Fibroblast of pulmonary artery (primary cell): ENCODE measurements at regions not wholly inside any gene's neighbourhood (a gene's known extent, or its start where the extent isn't known, plus 50 kb on each side); places are given as distances from the start of the nearest gene placed in this dataset.

Source experiments
- DNase-seq: peaks from one replicate; pipeline ENCODE4 v3.0.0-alpha.2; 2010; ENCODE audit warnings: low read depth
- H3K4me3 ChIP-seq: replicated peaks from 2 replicates; pipeline ENCODE4 v1.5.1; 2011; ENCODE audit warnings: low read depth, mild to moderate bottlenecking, control low read depth, low read length, moderate library complexity
- TF ChIP-seq, protein P1 (sequence below): IDR thresholded peaks from 2 replicates; pipeline ENCODE4 v1.5.1; 2011; ENCODE audit warnings: mild to moderate bottlenecking, control low read depth, low read length, inconsistent platforms; ENCODE audit errors: missing control alignments

DNA sequence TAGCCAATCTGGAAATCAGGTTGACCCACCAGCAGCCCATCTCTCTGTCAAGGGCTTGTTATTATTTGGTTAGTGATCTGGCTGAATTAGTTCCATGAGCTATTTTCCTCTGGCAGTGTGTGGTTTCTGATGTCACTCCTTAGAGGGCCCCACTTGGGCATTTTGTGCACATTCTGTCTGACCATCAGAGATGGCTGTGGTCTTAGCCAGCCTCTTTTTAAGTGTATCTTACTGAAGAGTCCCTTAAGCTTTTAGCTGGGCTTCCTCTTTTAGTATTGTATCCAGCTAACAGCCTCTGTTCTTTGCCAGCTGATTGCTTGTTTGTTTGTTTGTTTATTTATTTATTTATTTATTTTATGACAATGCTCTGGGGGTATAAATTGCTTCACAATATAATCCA is 951.1 kb upstream of the CNTNAP5 start:
- DNase-seq, result no peak
- TF ChIP-seq, protein P1, sequence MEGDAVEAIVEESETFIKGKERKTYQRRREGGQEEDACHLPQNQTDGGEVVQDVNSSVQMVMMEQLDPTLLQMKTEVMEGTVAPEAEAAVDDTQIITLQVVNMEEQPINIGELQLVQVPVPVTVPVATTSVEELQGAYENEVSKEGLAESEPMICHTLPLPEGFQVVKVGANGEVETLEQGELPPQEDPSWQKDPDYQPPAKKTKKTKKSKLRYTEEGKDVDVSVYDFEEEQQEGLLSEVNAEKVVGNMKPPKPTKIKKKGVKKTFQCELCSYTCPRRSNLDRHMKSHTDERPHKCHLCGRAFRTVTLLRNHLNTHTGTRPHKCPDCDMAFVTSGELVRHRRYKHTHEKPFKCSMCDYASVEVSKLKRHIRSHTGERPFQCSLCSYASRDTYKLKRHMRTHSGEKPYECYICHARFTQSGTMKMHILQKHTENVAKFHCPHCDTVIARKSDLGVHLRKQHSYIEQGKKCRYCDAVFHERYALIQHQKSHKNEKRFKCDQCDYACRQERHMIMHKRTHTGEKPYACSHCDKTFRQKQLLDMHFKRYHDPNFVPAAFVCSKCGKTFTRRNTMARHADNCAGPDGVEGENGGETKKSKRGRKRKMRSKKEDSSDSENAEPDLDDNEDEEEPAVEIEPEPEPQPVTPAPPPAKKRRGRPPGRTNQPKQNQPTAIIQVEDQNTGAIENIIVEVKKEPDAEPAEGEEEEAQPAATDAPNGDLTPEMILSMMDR, result no peak
- no peak overlapping the region for H3K4me3 ChIP-seq

DNA sequence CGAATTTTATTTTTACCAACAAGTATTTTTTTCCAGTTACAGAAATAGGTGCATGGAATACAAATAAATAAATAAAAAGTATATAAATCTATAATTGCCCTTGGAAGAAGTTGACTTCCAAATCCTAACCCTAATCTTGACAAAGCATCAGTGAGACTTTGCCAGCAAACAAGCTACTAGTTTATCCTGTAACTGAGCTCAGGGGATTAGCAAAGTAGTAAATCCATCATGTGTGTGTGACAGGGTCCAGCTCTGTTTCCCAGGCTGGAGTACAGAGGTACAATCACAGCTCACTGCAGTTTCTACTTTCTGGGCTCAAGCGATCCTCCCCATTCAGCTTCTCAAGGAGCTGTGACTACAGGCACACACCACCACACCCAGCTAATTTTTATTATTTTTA is 948.0 kb upstream of the CNTNAP5 start:
- TF ChIP-seq, protein P1, result no peak
- no peak overlapping the region for H3K4me3 ChIP-seq
- no peak for DNase-seq

DNA sequence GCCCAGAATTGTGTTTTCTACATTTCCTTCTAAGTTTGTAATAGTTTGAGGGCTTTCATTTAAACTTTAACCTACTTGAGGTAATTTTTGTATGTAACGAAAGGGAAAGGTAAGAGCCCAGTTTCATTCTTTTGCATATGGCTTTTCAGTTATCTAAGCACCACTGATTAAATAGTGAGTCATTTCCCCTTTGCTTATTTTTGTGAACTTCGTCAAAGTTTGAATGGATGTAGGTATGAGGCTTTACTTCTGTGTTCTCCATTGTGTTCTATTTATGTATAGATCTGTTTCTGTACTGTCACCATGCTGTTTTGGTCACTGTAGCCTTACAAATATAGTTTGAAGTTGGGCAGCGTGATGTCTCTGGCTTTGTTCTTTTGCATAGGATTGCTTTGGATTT is 944.8 kb upstream of the CNTNAP5 start:
- peak; percentile 62 for DNase-seq
- no peak overlapping the region for H3K4me3 ChIP-seq
- TF ChIP-seq, protein P1, result no peak

DNA sequence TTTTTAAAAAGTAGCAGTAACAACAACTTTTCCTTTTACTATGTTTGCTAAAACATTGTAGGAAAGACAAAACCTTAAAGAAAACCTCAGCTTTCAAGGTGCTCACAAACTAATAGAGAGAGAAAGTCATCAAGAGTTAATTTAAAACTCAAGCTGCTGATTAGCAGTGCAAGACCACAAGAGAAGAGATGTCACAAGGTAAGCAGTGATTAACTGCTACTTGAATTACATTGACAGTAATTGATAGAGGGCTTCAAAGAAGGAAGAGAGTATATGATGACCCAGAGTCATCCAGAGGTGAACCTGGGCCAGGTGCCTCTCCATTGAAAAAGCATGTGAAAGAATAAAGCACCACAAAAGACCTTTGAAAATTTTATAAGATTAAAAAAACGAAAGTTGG is 939.6 kb upstream of the CNTNAP5 start:
- no peak for DNase-seq
- TF ChIP-seq, protein P1, result no peak
- no peak overlapping the region for H3K4me3 ChIP-seq

DNA sequence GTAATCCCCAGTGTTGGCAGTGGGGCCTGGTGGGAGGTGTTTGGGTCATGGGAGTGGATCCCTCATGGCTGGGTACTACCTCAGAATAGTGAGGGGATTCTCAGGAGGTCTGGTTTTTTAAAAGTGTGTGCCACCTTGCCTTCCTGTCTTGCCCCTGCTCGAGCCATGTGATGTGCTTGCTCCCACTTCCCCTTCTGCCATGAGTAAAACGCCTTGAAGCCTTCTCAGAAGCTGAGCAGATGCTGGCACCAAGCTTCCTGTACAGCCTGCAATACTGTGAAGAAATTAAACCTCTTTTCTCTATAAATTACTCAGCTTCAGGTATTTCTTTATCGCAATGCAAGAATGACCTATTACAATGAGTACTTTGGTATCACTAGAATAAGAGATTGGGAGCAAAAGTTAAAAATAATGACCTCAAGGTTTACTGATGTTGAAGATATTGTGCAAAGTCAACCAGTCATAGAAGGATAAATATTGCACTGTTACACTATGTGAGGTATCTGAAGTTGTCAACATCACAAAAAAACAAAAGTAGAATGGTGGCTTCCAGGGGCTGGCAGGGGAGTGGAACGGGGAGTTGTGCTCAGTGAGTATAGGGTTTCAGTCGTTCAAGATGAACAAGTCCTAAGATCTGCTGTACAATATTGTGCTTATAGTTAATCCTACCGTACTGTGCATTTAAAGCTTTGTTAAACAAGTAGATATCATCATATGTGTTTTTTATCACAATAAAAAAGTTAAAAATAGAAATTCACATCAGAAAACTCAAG is 938.3 kb upstream of the CNTNAP5 start:
- no peak for DNase-seq
- no peak overlapping the region for H3K4me3 ChIP-seq
- TF ChIP-seq, protein P1, result no peak

DNA sequence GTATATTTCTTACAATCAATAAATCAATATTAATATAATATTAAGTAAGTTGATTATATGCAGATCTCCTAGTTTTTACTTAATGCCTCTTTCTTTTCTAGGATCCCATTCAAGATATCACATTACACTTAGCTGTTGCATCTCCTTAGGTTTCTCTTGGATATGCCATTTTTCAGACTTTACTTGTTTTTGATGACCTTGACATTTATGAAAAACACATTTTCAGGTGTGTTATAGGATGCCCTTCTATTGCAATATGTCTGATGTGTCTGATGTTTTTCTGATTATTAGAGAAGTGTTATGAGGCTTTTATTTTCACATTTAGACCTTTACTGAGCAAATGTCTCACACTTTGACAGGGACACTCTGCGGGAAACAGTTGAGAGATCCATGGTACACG is 933.6 kb upstream of the CNTNAP5 start:
- TF ChIP-seq, protein P1, result no peak

DNA sequence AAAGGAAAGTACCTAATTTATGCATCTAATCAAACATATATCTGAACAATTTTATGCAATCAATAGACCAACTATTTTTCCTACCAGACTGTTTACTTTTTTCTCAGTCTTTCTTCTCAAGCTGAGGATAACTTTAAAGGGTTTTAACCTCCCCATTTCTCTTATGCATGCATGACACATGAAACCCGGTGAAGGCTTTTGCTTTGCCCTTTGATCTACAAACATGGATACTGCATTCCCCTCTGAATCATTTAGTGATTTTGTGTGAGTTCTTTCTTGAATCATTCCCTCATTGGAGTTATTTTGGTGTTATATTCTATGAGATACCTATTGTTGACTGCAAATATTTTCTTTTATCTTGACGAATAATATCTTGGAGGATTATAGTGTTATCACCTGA is 931.9 kb upstream of the CNTNAP5 start:
- DNase-seq, result no peak
- TF ChIP-seq, protein P1, result no peak

More for the DNA sequence above, 933.6 kb upstream of the CNTNAP5 start:
- no peak for DNase-seq
- H3K4me3 ChIP-seq, result no peak overlapping the region

More for the DNA sequence above, 931.9 kb upstream of the CNTNAP5 start:
- no peak overlapping the region for H3K4me3 ChIP-seq
